ENCODE measurements at regions not wholly inside any gene's neighbourhood (a gene's known extent, or its start where the extent isn't known, plus 50 kb on each side); places are given as distances from the start of the nearest gene placed in this dataset.

DNA sequence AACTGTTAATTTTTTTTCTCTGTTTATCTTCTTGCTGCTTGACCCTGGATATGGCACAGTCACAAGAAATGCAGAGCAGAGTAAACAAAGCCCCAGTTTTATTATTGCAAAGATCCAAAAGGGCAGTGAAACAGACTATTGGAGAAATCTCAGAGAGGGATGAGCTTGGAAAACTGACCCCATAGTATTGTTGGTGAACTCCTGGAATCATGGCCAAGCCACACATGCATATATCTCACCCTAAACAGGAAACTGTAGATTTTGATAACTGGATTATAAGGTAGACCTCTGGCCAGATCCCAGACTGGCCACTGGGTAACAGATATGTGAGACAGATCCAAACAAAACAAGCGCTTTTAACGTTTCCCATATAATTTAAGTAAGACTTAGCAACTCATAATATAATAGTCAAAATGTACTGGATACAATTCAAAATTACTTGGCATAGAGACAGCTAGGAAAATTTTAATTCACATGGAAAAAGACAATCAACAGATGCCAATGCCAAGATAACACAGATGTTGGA lies 263.5 kb upstream of the SEMA6A start:
- ATAC-seq (replicated peaks in 1 of 2) (no peak), DNase-seq (no peak)
- Mint-ChIP-seq H3K27ac (no peak overlapping the region), H3K27me3 (ENCODE audit: low read depth) (no peaks in the 10 kb centered on the region), H3K36me3 (ENCODE audit: insufficient read depth in 2 of 2) (no peaks in the 10 kb centered on the region), H3K4me3 (no peak overlapping the region), H3K9me3 (peaks cover 0 to 3% of the 10 kb centered on the region in 2 donors), H3K4me1 (ENCODE audit: low read depth) (no peaks in the 10 kb centered on the region)

DNA sequence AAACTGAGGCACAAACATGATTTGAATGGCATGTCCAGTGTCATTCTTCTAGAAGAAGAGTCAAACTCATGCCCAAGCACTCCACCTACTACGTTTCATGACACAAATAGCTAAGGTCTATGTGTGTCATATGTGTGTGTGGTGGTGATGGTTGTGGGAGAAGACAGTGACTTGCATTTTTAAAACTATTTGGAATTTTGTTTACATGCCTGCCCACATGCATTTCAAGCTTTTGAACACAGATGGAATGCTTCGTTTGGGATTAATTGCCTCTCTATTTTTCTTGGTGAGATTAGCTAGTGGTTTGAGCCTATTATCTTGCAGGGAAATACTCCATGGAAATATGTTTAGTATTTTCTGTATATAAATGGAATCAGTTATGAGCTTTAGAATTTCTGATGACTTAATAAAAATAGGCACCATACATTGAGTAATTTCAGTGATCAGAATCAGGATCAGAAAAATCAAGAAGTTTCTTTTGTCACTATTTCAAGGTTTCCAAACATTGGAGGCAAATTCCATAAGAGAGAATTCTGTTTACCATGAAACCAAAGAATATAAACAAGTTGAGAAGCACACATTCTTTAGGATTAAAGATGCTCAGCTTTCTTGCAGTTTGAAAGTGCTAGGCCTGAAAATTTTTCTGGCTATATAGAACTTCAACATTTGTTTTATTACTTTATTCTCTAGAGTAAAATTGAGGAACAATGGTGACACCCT lies 260.3 kb upstream of the SEMA6A start:
- Mint-ChIP-seq H3K27ac (no peak overlapping the region), H3K4me3 (no peak overlapping the region), H3K27me3 (ENCODE audit: low read depth) (no peaks in the 10 kb centered on the region), H3K4me1 (ENCODE audit: low read depth) (no peaks in the 10 kb centered on the region), H3K9me3 (peaks cover 0 to 3% of the 10 kb centered on the region in 2 donors), H3K36me3 (ENCODE audit: insufficient read depth in 2 of 2) (no peaks in the 10 kb centered on the region)
- DNase-seq = no peak
- ATAC-seq (replicated peaks in 1 of 2) = no peak

DNA sequence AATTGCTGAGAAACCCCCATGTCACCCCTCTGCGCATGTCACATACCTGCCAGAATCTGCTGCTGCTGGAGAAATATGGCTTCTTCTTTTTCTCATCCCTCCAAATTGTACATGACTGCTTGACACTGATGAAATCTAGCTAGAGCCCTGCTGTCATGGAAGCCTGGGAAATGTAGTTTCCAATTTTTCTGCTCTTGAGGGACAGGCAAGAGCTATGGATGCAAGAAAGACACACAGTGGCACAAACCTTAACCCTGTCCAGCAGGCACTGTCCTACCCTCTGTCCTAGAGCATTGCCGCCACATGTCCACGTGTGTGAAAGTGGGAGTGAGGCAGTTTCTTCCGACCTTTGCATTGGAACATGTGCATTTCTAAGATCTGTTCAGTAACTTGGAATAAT lies 255.5 kb upstream of the SEMA6A start:
- no peaks in the 10 kb centered on the region for H3K4me1 Mint-ChIP-seq (ENCODE audit: low read depth)

DNA sequence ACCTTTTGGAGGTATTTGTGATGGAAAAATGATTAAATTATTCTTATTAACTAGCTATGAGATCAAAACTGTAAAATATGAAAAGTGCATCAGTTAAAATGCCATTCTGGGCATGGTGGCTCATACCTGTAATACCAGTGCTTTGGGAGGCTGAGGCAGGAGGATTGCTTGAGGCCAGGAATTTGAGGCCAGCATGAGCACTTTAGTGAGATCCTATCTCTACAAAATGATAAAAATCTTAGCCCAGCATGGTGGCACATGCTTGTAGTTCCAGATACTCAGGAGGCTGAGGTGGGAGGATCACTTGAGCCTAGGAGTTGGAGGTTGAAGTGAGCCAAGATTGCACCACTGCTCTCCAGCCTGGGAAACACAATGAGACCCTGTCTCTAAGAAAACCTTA lies 252.5 kb upstream of the SEMA6A start:
- H3K27ac Mint-ChIP-seq = no peak overlapping the region
- DNase-seq = no peak
- no peaks in the 10 kb centered on the region for H3K9me3 Mint-ChIP-seq
- no peaks in the 10 kb centered on the region for H3K36me3 Mint-ChIP-seq (ENCODE audit: insufficient read depth in 2 of 2)
- no peak for ATAC-seq (replicated peaks in 1 of 2)
- no peaks in the 10 kb centered on the region for H3K4me1 Mint-ChIP-seq (ENCODE audit: low read depth)
- no peaks in the 10 kb centered on the region for H3K27me3 Mint-ChIP-seq (ENCODE audit: low read depth)
- H3K4me3 Mint-ChIP-seq = no peak overlapping the region

More for the DNA sequence above, 255.5 kb upstream of the SEMA6A start:
- no peaks in the 10 kb centered on the region for H3K27me3 Mint-ChIP-seq (ENCODE audit: low read depth)
- ATAC-seq (replicated peaks in 1 of 2) = no peak
- H3K36me3 Mint-ChIP-seq (ENCODE audit: insufficient read depth in 2 of 2) = no peaks in the 10 kb centered on the region
- no peaks in the 10 kb centered on the region for H3K9me3 Mint-ChIP-seq
- H3K4me3 Mint-ChIP-seq = no peak overlapping the region
- no peak for DNase-seq
- H3K27ac Mint-ChIP-seq = no peak overlapping the region

DNA sequence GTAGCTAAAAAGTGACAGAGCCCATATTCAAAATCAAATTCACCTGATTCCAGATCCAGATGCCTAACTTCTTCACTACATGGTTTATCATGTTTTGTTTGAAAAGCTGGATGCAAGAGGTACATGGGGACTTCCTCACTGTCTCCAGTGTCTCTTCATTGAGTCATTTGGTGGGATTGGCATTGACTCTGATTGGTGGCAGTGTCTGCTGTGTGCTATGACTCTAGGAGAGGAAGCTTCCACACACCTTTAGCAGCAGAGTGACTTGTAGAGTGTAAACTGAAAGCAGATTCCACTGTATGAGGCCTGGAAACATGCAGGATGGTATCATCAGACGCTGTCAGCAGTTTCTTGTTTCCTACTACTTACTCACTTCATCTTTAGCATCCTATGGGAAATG lies 250.9 kb upstream of the SEMA6A start:
- Mint-ChIP-seq H3K4me3 (no peak overlapping the region), H3K4me1 (ENCODE audit: low read depth) (no peaks in the 10 kb centered on the region), H3K36me3 (ENCODE audit: insufficient read depth in 2 of 2) (no peaks in the 10 kb centered on the region), H3K27ac (no peak overlapping the region), H3K9me3 (no peaks in the 10 kb centered on the region), H3K27me3 (ENCODE audit: low read depth) (no peaks in the 10 kb centered on the region)
- ATAC-seq (replicated peaks in 1 of 2) (no peak), DNase-seq (no peak)

DNA sequence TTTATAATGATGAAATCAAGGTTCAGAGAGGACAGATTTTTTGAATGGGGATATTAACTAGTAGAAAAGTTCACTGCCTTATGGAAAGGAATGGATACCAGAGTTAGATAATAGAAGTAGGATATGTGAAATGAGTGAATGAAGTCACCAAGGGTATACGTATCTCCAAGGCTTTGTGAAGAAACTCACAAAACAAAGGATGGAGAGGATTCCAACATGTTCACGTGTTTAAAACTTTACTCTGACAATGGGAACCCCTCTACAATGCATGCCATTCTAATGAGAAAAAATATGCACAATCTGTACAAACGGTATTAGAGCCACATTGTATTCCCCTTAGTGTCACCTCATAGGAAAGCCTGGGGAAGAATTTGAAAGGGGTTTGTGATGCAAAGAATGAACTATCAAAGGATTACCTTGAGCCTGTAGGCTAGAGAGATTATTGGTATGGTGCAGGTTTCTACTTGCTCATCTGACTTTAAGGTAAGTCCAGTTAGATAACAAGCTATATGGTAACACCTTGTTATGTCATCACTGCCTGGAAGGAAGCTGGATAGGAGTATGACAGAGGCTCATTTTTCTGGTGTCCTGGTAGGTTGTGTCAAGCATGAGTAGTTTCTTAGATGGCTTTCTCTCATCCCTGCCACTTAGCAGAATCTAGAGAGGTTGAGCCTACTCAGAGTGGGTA lies 250.3 kb upstream of the SEMA6A start:
- H3K36me3 Mint-ChIP-seq (ENCODE audit: insufficient read depth in 2 of 2) = no peaks in the 10 kb centered on the region
- H3K4me3 Mint-ChIP-seq = no peak overlapping the region
- ATAC-seq (replicated peaks in 1 of 2) (no peak), DNase-seq (no peak)
- no peaks in the 10 kb centered on the region for H3K4me1 Mint-ChIP-seq (ENCODE audit: low read depth)
- H3K27ac Mint-ChIP-seq = no peak overlapping the region
- no peaks in the 10 kb centered on the region for H3K9me3 Mint-ChIP-seq
- no peaks in the 10 kb centered on the region for H3K27me3 Mint-ChIP-seq (ENCODE audit: low read depth)

DNA sequence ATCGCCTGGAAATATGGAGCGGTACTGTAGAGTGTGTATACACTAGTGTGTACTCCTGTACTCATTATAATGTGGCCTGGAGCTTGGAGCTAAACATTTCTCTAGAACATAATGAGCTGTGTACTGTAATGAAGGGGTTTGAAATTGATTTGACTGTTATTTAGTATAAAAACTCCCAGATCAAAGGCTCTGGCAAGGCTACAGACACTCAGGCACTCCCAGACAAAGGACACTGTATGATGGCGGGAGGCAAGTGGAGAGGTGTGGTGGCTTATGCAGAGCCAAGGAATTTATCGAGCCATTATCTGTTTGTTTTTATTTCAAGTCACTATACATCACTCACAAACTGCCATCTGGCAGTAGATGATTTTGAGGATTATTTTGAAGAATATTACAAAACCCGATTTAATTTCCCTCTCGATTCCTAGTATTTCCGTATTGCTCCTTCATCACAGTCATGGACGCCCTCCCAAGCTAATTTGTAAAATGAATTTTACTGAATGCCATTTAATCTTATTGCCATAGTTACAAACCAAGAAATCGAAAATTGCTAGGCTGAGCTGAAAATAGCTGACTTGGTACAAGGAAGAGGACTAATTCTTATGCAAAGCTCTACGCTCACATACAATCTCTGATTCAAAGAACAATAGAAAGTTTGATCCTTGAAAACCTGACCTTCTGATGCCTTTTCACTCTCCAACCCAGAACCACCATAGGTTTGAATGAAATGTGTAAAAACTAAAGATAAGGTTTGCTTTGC lies 240.2 kb upstream of the SEMA6A start:
- Mint-ChIP-seq H3K27ac (no peak overlapping the region), H3K36me3 (ENCODE audit: insufficient read depth in 2 of 2) (no peaks in the 10 kb centered on the region), H3K9me3 (peaks cover 0 to 1% of the 10 kb centered on the region in 2 donors), H3K4me3 (no peak overlapping the region), H3K27me3 (ENCODE audit: low read depth) (no peaks in the 10 kb centered on the region), H3K4me1 (ENCODE audit: low read depth) (no peaks in the 10 kb centered on the region)
- DNase-seq (no peak), ATAC-seq (replicated peaks in 1 of 2) (no peak)

DNA sequence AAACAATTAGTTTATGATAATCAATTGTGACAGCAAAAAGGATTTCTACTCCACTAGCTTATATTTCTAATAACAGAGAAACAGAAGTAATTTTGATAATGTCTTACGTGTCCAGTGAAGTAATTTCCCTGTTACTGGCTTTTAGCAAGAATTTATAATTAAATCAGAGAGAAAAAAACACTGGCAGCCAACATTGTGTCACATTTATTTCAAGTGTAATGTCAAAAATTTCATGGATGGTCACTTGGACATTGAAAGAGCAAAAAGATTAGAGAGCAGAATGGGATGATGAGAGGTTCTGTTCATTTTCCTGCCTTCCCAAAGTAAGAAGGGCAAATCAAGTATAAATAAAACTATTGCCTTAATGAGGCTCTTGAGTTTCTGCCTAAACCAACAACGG lies 239.3 kb upstream of the SEMA6A start:
- Mint-ChIP-seq H3K4me1 (ENCODE audit: low read depth) (no peaks in the 10 kb centered on the region), H3K4me3 (no peak overlapping the region), H3K27ac (no peak overlapping the region), H3K36me3 (ENCODE audit: insufficient read depth in 2 of 2) (no peaks in the 10 kb centered on the region), H3K9me3 (peaks cover 0 to 1% of the 10 kb centered on the region in 2 donors), H3K27me3 (ENCODE audit: low read depth) (no peaks in the 10 kb centered on the region)
- no peak for ATAC-seq (replicated peaks in 1 of 2)
- DNase-seq = no peak

DNA sequence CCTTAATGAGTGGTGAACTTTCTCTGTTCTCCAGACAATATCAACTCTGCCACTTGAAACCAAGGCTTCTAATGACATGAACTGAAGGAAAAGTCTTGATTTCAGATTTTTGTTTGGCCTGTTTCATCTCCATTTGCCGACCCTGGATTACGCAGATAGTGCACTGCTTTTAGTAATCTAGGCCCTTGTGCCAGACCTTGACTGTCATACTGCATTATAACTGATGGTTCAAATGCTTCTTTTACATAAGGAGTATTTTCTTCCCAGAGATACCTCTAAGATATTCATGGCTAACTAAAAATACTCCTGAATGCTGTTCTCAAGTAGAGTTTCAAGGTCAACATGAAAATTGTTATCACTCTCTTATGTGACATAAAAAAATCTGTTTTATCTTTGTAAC lies 238.7 kb upstream of the SEMA6A start:
- H3K9me3 Mint-ChIP-seq = peaks cover 0 to 1% of the 10 kb centered on the region in 2 donors
- H3K36me3 Mint-ChIP-seq (ENCODE audit: insufficient read depth in 2 of 2) = no peaks in the 10 kb centered on the region
- H3K27ac Mint-ChIP-seq = no peak overlapping the region
- H3K27me3 Mint-ChIP-seq (ENCODE audit: low read depth) = no peaks in the 10 kb centered on the region
- DNase-seq = no peak
- no peak overlapping the region for H3K4me3 Mint-ChIP-seq
- no peak for ATAC-seq (replicated peaks in 1 of 2)
- H3K4me1 Mint-ChIP-seq (ENCODE audit: low read depth) = no peaks in the 10 kb centered on the region

DNA sequence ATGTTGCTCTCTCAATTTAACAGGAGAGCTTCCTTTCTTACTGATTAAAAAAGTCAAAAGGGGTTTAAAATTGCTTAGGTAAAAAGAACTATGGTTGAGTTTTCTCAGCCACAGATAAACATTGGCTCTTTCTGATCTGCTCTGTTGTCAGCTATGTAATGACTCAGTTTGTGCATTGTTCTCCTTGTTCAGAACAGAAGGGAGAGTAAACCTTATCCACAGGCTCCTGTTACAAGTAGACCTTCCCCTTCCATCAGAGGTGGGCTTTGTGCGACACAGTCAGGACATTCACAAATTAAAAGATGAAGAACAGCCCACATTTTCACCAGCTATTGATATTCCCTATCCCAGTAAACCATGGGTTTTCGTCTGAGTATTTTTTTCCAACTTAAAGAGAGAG lies 236.3 kb upstream of the SEMA6A start:
- H3K27ac Mint-ChIP-seq = no peak overlapping the region
- no peaks in the 10 kb centered on the region for H3K36me3 Mint-ChIP-seq (ENCODE audit: insufficient read depth in 2 of 2)
- DNase-seq = no peak
- H3K27me3 Mint-ChIP-seq (ENCODE audit: low read depth) = no peaks in the 10 kb centered on the region
- no peak for ATAC-seq (replicated peaks in 1 of 2)
- H3K4me3 Mint-ChIP-seq = no peak overlapping the region
- no peaks in the 10 kb centered on the region for H3K9me3 Mint-ChIP-seq
- H3K4me1 Mint-ChIP-seq (ENCODE audit: low read depth) = no peaks in the 10 kb centered on the region

DNA sequence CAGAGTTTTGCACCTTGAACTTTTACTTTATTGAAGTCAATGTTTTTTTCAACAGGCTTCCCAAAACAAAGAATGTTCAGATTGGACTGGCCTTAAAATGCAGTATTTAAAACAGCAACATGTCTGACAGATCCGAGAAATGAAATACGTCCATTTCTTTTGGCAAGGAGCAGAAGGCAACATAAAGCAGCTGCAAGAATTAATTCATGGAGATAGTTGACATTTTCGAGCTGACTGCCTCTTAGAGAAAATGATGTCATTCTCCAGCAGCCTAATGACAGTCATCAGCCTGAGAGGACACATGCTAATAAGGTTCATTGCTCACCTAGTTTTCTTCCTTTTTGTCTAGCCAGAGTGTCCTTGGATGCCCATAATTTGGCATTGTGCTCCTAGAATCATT lies 232.2 kb upstream of the SEMA6A start:
- no peaks in the 10 kb centered on the region for H3K4me1 Mint-ChIP-seq (ENCODE audit: low read depth)
- ATAC-seq (replicated peaks in 1 of 2) (no peak), DNase-seq (no peak)
- no peaks in the 10 kb centered on the region for H3K27me3 Mint-ChIP-seq (ENCODE audit: low read depth)
- H3K36me3 Mint-ChIP-seq (ENCODE audit: insufficient read depth in 2 of 2) = no peaks in the 10 kb centered on the region
- no peak overlapping the region for H3K27ac Mint-ChIP-seq
- H3K9me3 Mint-ChIP-seq = peaks cover 0 to 2% of the 10 kb centered on the region in 2 donors
- H3K4me3 Mint-ChIP-seq = no peak overlapping the region

DNA sequence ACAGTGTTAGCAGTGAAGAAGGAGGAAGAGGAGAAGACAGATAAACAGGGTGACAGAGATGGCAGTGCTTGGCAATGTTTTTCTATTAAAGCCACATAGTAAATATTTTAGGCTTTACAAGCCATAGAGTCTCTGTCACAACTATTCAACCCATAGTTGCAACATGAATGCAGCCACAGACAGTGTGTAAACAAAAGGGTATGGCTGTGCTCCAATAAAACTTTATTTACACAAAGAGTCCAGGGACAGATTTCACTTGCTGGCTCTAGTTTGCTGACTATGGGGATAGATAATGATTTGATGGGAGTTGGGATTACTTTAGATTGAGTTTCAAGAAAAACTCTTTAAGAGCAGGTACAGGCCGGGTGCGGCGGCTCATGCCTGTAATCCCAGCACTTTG lies 224.8 kb upstream of the SEMA6A start:
- DNase-seq = no peak

DNA sequence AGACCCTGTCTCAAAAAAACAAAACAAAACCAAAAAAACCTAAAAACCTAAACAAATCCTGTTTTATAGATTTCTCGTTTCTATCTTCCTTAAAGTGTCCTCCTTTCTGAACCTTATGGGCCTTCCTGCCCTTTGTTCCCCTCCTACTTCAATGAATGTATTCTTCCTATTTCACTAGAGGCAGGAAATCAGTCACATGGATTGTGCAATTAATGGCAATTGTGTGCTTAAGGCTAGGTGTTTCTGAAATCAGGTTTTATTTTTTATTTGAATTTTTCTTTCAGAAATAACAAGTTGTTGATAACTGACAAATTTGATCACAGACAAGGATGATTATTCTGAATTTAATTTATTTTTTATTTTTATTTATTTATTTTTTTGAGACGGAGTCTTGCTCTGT lies 220.6 kb upstream of the SEMA6A start:
- H3K27me3 Mint-ChIP-seq (ENCODE audit: low read depth) = no peaks in the 10 kb centered on the region
- ATAC-seq (replicated peaks in 1 of 2) = no peak
- H3K27ac Mint-ChIP-seq = no peak overlapping the region
- no peaks in the 10 kb centered on the region for H3K4me1 Mint-ChIP-seq (ENCODE audit: low read depth)
- DNase-seq = no peak
- H3K36me3 Mint-ChIP-seq (ENCODE audit: insufficient read depth in 2 of 2) = no peaks in the 10 kb centered on the region
- H3K4me3 Mint-ChIP-seq = no peak overlapping the region
- H3K9me3 Mint-ChIP-seq = no peaks in the 10 kb centered on the region

More for the DNA sequence above, 224.8 kb upstream of the SEMA6A start:
- no peaks in the 10 kb centered on the region for H3K27me3 Mint-ChIP-seq (ENCODE audit: low read depth)
- H3K36me3 Mint-ChIP-seq (ENCODE audit: insufficient read depth in 2 of 2) = no peaks in the 10 kb centered on the region
- H3K27ac Mint-ChIP-seq = peak overlapping the region; percentile 27
- no peak overlapping the region for H3K4me3 Mint-ChIP-seq
- H3K9me3 Mint-ChIP-seq = peaks cover 1 to 6% of the 10 kb centered on the region in 2 donors
- no peaks in the 10 kb centered on the region for H3K4me1 Mint-ChIP-seq (ENCODE audit: low read depth)
- no peak for ATAC-seq (replicated peaks in 1 of 2)

All from activated T-cell treated with anti-CD3 and anti-CD28 coated beads, Interleukin-2, amount 50 U/mL, for 72 hours (primary cell).